ENCODE measurements at regions not wholly inside any gene's neighbourhood (a gene's known extent, or its start where the extent isn't known, plus 50 kb on each side); places are given as distances from the start of the nearest gene placed in this dataset.

GRCh38 chr4:79082997-79083396 lies 143.8 kb upstream of the PAQR3 start:
- no peak for DNase-seq

GRCh38 chr4:79081973-79082372 lies 142.7 kb upstream of the PAQR3 start:
- no peak for DNase-seq

- DNase-seq: no peak
Observed at GRCh38 chr4:79078339-79078738, 139.1 kb upstream of the PAQR3 start.

GRCh38 chr4:79074040-79074439 lies 134.8 kb upstream of the PAQR3 start:
- DNase-seq: no peak

- no peak for DNase-seq
Observed at GRCh38 chr4:79073471-79073870, 134.2 kb upstream of the PAQR3 start.

- peak; percentile 35 for DNase-seq
Observed at GRCh38 chr4:79065262-79065661, 126.0 kb upstream of the PAQR3 start.

GRCh38 chr4:79064806-79065205 lies 125.6 kb upstream of the PAQR3 start:
- no peak for DNase-seq

GRCh38 chr4:79059631-79060399 lies 120.6 kb upstream of the PAQR3 start:
- DNase-seq: no peak

- DNase-seq: no peak
Observed at GRCh38 chr4:79057772-79058171, 118.5 kb upstream of the PAQR3 start.

GRCh38 chr4:79053754-79054153 lies 114.5 kb upstream of the PAQR3 start:
- no peak for DNase-seq

GRCh38 chr4:79050541-79050880 lies 111.3 kb upstream of the PAQR3 start:
- peak; percentile 67 for DNase-seq

GRCh38 chr4:79049840-79050540 lies 110.8 kb upstream of the PAQR3 start:
- DNase-seq: no peak

- DNase-seq: no peak
Observed at GRCh38 chr4:79048878-79049277, 109.6 kb upstream of the PAQR3 start.

- peak; percentile 28 for DNase-seq
Observed at GRCh38 chr4:79047316-79047715, 108.1 kb upstream of the PAQR3 start.

- DNase-seq: no peak
Observed at GRCh38 chr4:79046016-79046592, 106.9 kb upstream of the PAQR3 start.

- peak; percentile 38 for DNase-seq
Observed at GRCh38 chr4:79044141-79044659, 105.0 kb upstream of the PAQR3 start.

- DNase-seq: no peak
Observed at GRCh38 chr4:79043138-79043537, 103.9 kb upstream of the PAQR3 start.

- DNase-seq: peak; percentile 73
Observed at GRCh38 chr4:79042079-79042674, 102.9 kb upstream of the PAQR3 start.

GRCh38 chr4:79034544-79034943 lies 95.3 kb upstream of the PAQR3 start:
- DNase-seq: no peak

- peak; percentile 16 for DNase-seq
Observed at GRCh38 chr4:79030973-79031372, 91.7 kb upstream of the PAQR3 start.

- DNase-seq: no peak
Observed at GRCh38 chr4:79027656-79028055, 88.4 kb upstream of the PAQR3 start.

GRCh38 chr4:79025170-79025569 lies 85.9 kb upstream of the PAQR3 start:
- no peak for DNase-seq

Data from tongue (tissue), 1 donor.